ENCODE measurements at regions not wholly inside any gene's neighbourhood (a gene's known extent, or its start where the extent isn't known, plus 50 kb on each side); places are given as distances from the start of the nearest gene placed in this dataset.

DNA sequence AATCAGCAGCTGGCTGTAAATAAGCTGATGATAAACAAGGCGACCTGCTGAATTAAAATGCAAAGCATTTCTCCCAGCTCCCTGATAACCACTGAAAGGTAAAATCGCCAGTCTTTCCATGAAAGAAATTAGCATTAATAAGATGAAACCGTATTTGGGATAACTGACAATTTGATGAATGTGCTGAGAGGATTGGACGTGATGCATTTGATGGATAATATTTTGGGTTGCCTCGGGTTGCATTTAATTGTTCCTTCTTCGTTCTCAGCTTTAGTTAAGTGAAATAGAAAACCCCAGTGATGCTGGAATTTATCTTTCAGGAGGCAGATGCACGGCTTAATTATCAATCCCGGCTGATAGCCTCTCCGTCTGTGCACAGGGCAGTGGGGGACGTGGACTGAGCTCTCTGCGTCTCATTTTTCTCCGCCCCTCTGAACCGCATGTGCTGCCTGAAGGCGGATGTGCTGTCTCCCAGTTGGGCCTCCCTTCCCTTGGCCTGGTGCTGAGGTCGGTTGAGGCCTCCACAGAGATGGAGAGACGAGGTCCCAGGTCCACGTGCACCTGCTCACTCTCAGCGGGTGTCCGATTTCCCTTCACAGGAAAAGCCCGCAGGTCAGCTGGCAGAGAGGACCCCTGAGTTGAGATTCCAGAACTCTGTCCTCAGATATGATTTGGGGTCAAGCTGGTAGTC, 846.2 kb downstream of the BRD1 start:
- DNase-seq (ENCODE audit: extremely low read depth, low read depth), result no peak
- TF ChIP-seq CTCF (IDR thresholded peaks at IDR 0.05; ENCODE audit: low read depth, low read length), result no peak

DNA sequence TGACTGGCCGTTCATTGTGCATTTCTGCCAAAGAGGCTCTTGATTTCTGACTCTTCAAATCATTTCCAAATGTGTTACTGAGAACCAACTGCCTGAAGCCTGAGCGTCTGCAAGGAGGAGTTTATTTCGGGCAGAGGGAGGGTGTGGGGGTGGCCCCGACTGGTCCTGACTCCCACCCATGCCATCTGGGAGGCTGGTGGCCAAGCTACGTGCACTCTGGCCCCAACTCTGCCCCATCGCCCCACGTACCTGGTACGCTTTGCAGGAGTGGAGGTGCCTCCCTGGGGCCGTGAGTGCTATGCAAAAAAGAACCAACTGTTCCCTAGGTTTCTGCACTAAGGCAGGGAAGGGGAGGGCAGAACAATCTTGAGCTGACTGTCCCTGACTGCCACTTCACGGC, 846.8 kb downstream of the BRD1 start:
- TF ChIP-seq CTCF (IDR thresholded peaks at IDR 0.05; ENCODE audit: low read depth, low read length), result no peak
- DNase-seq (ENCODE audit: extremely low read depth, low read depth), result no peak

GRCh38 chr22:48980409-48980808, 847.3 kb downstream of the BRD1 start:
- no peak for DNase-seq (ENCODE audit: extremely low read depth, low read depth)
- TF ChIP-seq CTCF (IDR thresholded peaks at IDR 0.05; ENCODE audit: low read depth, low read length), result no peak

- TF ChIP-seq CTCF (IDR thresholded peaks at IDR 0.05; ENCODE audit: low read depth, low read length), result no peak
- DNase-seq (ENCODE audit: extremely low read depth, low read depth), result no peak
Observed at GRCh38 chr22:48979482-48979881, 848.2 kb downstream of the BRD1 start.

- TF ChIP-seq CTCF (IDR thresholded peaks at IDR 0.05; ENCODE audit: low read depth, low read length), result no peak
- no peak for DNase-seq (ENCODE audit: extremely low read depth, low read depth)
Observed at GRCh38 chr22:48976556-48977535, 850.8 kb downstream of the BRD1 start.

DNA sequence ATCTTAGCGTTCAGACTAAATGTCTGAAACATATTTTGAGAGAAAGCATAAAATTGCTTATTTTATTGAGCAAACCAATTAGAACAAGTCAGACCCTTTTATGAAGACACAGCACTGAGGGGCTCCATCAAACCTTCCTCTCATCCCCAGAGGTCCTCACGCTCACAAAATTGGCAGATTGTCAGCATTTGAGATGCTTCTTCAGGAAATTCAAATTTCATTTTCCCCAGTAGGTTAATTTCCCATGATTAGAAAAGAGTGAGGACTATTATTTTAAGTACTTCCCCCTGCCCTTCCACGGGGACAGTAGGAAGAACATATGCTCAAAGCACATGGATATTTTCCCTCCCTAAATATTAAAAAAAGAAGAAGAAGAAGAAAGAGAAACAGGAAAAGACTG, 851.8 kb downstream of the BRD1 start:
- no peak for TF ChIP-seq CTCF (IDR thresholded peaks at IDR 0.05; ENCODE audit: low read depth, low read length)
- no peak for DNase-seq (ENCODE audit: extremely low read depth, low read depth)

GRCh38 chr22:48975316-48975741, 852.3 kb downstream of the BRD1 start:
- DNase-seq (ENCODE audit: extremely low read depth, low read depth), result no peak
- no peak for TF ChIP-seq CTCF (IDR thresholded peaks at IDR 0.05; ENCODE audit: low read depth, low read length)
